Keratinocyte (primary cell): ENCODE measurements at regions not wholly inside any gene's neighbourhood (a gene's known extent, or its start where the extent isn't known, plus 50 kb on each side); places are given as distances from the start of the nearest gene placed in this dataset.

Experiments used
- CTCF ChIP-seq, 3 experiments: IDR thresholded peaks in 1 of 3; conservative IDR thresholded peaks in 1 of 3; optimal IDR thresholded peaks in 1 of 3; 2 replicates in 2 of 3; 3 replicates in 1 of 3; pipeline versions ENCODE3 to v1.5.1; 2011; ENCODE audit warnings: low read length in 3 of 3, mild to moderate bottlenecking in 3 of 3, moderate library complexity in 2 of 3, control low read depth in 1 of 3, inconsistent platforms in 1 of 3; ENCODE audit not compliant: insufficient read depth in 2 of 3; ENCODE audit errors: extremely low read depth in 1 of 3
- EZH2 ChIP-seq: IDR thresholded peaks from one replicate; pipeline ENCODE4 v1.6.1; 2012; ENCODE audit warnings: inconsistent platforms, mild to moderate bottlenecking, low read length, moderate library complexity

GRCh38 chr20:52809003-52809402 lies 163.2 kb upstream of the TSHZ2 start:
- TF ChIP-seq CTCF (optimal IDR thresholded peaks at IDR 0.05 in 1 of 3, IDR thresholded peaks at IDR 0.05 in 1 of 3, conservative IDR thresholded peaks at IDR 0.05 in 1 of 3; ENCODE audit: extremely low read depth in 1 of 3, insufficient read depth in 2 of 3, low read length in 3 of 3) (no peak), EZH2 (no peak)
